Epidermal melanocyte (primary cell): ENCODE measurements at regions not wholly inside any gene's neighbourhood (a gene's known extent, or its start where the extent isn't known, plus 50 kb on each side); places are given as distances from the start of the nearest gene placed in this dataset.

Experiments used
- DNase-seq: peaks from one replicate; pipeline ENCODE4 v3.0.0; 2011; ENCODE audit warnings: low spot score; ENCODE audit not compliant: insufficient read length

- no peak for DNase-seq
Measured at GRCh38 chr9:129386812-129387177, 208.7 kb upstream of the IER5L start.

DNA sequence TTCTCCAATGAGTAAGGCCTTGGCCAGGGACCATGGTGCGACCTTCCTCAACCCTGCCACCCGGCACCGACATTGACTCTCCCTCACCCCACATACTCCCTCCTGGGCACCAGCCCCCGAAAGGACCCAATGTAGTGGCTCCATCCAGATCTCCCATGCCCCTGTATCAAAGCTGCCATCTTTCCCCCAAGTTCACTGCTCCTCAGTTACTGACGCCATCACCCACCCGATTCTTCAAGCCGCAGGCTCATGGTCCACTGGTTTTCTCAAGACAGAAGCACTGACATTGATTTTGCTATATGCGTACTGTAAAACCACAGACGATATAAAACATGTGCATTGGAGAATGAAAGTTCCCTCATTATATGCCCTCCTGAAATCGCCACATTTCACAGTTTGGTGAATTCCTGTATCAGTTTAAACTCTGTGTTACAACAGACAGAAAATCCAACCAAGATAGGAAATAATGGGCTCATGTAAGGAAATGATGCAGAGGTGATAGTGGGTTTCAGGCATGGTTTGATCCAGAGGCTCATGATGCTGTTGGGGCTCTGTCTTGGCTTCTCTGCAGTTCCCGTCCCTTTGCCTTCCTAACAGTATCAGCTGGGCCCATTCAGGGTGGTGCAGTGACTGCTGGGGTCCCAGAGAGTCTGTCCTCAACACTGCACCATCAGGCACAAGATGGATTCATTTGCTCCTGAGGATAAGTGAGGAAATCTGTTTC, 207.3 kb upstream of the IER5L start:
- no peak for DNase-seq

GRCh38 chr9:129384491-129385210, 206.6 kb upstream of the IER5L start:
- no peak for DNase-seq

DNA sequence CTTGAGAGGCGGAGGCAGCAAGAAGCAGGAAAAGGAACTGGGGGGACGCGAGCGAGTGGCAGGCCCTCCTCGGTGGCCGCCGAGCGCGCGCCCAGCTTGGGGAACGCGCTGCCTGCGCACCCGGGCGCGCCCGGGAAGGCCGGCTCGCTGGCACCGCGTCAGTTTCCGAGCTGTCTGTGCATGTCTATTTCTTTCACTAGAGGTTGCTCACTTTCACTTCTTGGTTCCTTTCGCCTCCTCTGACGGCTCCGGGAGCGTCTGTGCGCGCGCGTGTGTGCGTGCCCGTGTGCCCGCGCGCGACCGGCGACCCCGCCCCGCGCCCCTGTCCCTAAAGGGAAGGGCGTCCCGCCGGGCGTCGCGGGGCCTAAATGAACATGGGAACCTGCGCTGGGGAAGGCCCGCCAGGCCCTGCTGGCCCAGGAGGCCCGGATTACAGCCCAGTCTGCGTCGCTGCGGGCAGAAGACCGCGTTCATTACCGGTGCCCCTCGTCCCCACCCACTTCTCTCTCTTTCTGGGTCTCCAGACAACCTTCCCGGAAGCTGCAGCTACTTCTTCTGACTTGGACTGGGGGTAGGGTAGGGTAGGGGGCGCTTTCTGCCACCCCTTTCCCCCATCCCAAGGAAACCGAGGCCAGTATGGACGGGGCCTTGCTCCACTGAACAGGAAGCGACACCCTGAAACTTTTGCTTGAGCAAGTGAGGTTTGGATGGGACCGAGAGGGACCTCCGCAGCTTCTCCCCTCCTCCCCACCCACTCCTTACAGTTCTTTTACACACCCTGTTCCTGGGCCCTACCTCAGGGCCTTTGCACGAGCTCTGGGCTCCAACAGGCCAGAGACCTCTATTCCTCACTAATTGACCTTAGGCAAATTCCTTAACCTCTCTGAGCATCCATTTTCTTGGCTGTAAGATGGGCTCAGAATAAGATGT, 205.8 kb upstream of the IER5L start:
- peak; percentile 71 for DNase-seq

DNA sequence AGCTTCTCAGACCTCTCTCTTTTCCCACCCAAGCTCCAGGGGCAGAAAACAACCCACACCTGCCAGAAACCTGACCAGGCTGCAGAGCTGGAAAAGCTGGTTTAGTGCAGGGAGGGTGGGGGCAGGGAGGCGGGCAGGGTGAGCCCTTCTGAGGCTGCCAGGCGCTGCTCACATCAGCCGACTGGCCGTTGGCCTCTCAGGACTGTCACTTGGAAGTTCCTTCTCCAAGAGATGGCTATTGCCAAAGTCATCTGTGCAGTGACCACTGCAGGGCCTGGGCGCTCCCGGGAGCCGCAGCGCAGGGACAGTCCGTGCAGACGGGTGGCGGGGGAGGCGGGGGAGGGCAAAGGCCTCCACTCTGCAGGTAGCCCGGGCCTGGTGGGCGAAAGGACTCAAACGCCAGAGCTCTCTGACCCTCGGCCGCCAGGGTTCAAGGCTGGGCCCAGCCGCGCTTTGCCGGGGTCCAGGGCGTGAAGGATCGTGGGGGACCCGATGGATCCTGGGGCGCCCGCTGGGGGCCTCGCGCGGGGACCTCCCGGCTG, 205.0 kb upstream of the IER5L start:
- DNase-seq = no peak

DNA sequence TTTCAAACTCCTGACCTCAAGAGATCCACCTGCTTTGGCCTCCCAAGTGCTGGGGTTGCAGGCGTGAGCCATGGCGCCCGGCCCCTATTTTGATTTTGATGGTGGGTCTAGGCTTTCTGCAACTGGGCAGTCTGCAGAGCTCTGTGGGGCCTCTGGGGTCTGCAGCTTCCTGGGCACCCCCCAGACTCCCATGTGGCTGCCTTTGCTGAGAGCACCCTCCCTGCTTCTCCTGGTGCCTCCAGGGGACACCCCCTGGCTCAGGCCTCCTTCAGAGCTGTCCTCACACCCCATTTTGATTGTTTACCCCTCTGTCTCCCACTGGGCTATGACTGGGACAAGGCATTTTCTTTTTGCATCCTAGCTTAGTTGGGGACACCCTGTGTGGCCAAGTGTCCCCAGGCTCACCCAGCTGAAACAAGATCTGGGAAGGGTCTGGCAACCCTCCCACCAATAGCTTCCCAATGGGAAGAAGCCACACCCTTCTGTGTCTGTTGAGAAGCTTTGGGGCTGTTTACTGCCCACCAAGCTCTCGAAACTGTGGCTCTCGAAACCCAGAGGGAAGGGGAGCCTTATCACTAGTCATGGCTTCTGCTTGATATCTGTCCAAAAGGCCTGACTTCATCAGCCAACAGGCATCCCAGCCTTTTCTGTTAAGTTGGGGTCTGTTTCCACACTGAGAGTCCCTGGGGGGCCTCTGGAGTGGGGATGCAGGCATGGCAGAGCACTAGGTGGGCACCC, 204.4 kb upstream of the IER5L start:
- no peak for DNase-seq

DNA sequence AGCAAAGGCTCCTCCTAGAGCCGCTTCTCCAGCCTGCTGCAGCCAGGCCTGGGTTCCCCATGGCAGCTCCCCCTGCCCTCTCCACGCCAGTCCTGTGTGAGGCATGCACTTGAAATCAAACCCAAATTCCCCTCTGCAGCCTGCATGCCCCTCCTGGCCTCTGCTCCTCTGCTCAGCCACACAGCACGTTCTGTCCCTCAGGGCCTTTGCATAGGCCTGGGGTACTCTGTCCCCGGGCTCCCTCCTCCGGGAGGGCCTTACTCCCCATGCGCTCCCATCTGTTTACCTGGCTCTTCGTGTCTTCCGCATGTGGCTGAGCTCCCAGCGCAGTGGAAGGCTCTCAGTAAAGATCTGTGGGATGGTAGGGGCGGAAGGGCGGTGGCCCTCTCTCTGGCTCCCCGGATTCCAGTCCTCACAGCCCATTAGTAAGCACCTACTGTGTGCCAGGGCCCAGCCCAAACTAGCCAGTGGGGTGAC, 203.5 kb upstream of the IER5L start:
- DNase-seq = no peak

- DNase-seq = no peak
Measured at GRCh38 chr9:129380961-129381401, 202.9 kb upstream of the IER5L start.

GRCh38 chr9:129379886-129380285, 201.8 kb upstream of the IER5L start:
- DNase-seq = no peak

- DNase-seq = peak; percentile 13
Measured at GRCh38 chr9:129379181-129379836, 201.2 kb upstream of the IER5L start.

DNA sequence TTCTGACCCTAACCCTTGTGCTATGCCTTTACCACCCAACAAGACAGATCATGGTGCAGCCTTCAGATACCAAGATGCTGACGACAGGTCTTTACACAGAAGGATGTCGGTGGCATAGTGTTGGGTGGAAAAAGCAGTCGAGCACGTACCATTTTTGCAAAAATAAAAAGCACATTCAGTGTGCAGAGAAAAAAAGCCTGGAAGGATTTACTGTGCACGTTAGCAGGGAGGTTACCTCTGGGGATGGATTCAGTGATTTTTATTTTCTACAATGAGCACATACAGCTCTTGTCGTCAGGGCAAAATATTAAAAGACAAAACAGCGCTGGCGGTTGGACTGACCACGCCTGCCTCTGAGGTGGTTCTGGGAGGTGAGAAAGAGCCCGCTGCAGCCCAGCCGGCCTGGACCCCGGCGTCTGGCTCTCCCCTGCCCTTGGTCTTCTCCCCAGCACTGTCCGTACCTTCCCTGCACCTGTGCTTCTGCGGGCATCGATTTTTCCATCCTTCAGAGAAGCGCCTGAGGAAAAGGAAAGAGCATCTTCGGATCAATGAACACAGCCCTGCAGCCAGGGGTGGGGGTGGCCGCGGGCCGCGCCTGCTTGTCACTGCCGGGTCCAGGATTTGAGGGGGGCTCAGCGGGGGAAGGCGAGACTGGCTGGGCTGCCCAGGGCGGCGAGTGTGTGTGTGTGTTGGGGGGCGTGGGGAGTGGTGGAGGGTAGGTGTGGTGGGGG, 200.0 kb upstream of the IER5L start:
- peak; percentile 1 for DNase-seq

GRCh38 chr9:129377181-129377580, 199.1 kb upstream of the IER5L start:
- no peak for DNase-seq

DNA sequence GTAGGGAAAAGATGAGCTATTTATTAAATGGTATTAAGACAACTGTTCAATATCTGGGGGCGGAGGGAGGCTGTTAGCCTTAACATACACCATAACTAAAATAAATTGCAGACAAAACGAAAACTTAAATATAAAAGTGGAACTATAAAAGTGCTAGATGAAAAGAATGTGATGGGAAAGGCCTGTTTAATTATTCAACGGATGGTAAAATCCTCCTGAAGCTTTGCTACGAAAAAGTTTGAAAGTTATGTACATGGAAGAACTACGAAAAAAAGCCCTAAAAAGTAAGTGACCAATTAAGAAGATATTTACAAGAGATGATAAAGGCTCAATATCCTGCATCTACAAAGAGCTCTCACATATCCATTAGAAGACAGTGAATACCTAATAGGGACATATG, 197.8 kb upstream of the IER5L start:
- no peak for DNase-seq

DNA sequence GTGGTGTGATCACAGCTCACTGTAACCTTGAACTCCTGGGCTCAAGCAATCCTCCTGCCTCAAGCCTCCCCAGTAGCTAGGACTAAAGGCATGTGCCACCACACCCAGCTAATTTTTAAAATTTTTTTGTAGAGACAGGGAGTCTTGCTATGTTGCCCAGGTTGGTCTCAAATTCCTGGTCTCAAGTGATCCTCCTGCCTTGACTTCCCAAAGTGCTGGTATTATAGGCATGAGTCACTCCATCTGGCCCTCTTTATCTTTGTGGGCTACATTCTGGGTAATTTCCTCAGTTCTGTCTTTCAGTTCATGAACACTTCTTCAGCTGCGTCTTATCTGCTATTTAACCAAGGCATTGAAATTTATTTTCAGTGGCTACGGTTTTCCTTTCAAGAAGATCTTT, 196.6 kb upstream of the IER5L start:
- no peak for DNase-seq

DNA sequence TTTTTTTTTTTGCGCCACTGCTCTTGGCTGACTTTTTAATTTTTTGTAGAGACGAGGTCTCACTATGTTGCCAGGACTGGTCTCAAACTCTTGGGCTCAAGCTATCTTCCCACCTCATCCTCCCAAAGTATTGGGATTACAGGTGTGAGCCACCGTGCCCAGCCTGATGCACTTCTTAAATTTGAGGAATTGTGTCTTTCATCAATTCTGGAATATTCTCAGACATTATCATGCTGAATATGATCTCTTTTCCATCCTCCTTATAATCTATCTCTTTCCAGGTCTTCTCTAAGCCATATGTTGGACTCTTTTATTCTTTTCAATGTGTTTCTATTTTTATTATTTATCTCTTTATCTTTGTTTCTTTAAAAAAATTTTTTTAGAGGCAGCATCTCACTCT, 196.2 kb upstream of the IER5L start:
- DNase-seq = no peak

GRCh38 chr9:129373361-129373760, 195.3 kb upstream of the IER5L start:
- DNase-seq = no peak

DNA sequence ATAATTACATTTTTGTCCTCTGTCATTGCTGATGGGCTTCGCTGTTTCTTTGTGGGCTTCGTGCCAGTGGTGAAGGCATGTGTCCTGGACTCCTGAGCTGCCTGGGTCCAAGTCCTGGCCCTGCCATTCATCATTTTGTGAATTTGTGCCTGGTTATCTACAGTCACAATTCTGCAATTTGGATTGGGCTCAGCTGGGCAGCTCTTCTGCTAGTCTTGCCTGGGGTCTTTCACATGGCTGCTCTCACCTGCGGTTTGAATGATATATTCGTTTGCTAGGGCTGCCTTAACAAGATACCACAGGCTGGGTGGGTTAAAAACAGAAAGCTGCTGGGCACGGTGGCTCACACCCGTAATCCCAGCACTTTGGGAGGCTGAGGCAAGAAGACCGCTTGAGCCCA, 192.7 kb upstream of the IER5L start:
- DNase-seq = no peak

DNA sequence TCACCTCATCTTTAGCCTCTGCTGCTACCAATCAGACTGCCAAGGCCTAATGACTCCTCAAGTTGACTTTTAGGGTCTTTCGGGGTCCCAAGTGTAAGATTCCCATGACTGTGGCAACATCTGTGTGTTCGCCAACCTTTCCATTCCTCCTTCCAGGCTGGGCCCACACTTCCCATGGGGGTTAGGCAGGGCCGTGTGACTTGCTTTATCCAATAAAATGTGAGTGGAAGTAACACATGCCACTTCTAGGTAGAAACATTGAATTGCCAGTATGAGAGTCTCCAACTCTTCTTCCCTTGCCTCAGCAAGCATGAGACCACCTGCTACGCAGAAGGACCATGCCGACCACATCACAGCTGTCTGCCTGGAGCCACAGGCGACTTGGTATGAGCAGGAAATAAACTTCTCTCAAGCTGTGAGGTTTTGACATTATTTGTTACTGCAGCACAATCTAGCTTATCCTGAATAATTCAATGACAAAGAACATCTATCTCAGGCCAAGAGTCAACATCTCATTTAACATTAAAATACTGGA, 190.4 kb upstream of the IER5L start:
- DNase-seq = no peak

DNA sequence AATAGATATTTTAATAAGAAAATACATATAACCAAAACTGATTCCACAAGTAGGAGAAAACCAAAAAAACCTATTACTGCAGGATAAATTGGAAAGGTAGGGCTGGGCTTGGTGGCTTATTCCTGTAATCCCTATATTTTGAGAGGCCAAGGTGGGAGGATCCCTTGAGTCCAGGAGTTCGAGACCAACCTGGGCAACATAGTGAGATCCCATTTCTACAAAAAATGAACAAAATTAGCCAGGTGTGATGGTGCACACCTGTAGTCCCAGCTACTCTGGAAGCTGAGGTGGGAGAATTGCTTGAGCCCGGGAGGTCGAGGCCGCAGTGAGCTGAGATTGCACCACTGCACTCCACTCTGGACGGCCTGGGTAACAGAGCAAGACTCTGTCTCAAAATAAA, 189.2 kb upstream of the IER5L start:
- DNase-seq = no peak
